HL-60 (cell line): ENCODE measurements at regions not wholly inside any gene's neighbourhood (a gene's known extent, or its start where the extent isn't known, plus 50 kb on each side); places are given as distances from the start of the nearest gene placed in this dataset.

Experiments used
- DNase-seq, 2 experiments: peaks; one replicate each; pipeline ENCODE4 v3.0.0-alpha.2; 2010 to 2020; ENCODE audit warnings: low read depth in 1 of 2, low spot score in 1 of 2
- H3K27ac ChIP-seq: fragments of 250-450 bp; sonication (Bioruptor Pico); replicated peaks from 2 replicates; pipeline ENCODE4 v1.5.1; 2020; ENCODE audit warnings: mild to moderate bottlenecking, moderate library complexity
- H3K27me3 ChIP-seq: fragments of 250-450 bp; sonication (Bioruptor Pico); 2 replicates; pipeline ENCODE4 v1.5.1; 2021; ENCODE audit warnings: mild to moderate bottlenecking, moderate library complexity; ENCODE audit not compliant: insufficient read depth, poor library complexity, severe bottlenecking
- H3K4me3 ChIP-seq: replicated peaks from 2 replicates; pipeline ENCODE4 v1.5.1; 2011; ENCODE audit warnings: mild to moderate bottlenecking, control low read depth, low read length; ENCODE audit not compliant: insufficient read depth
- CTCF ChIP-seq: IDR thresholded peaks from one replicate; pipeline ENCODE4 v1.5.1; 2011; ENCODE audit warnings: low read length, control low read depth, inconsistent platforms; ENCODE audit not compliant: insufficient read depth
- GABPA ChIP-seq: IDR thresholded peaks from 2 replicates; pipeline ENCODE4 v1.6.1; 2012; ENCODE audit warnings: low read depth
- POLR2AphosphoS5 ChIP-seq: IDR thresholded peaks from 2 replicates; pipeline ENCODE4 v1.6.1; 2012; ENCODE audit warnings: low read depth
- REST ChIP-seq: IDR thresholded peaks from 2 replicates; pipeline ENCODE4 v1.6.1; 2012; ENCODE audit warnings: low read depth; ENCODE audit not compliant: insufficient replicate concordance
- SPI1 ChIP-seq: IDR thresholded peaks from 2 replicates; pipeline ENCODE4 v1.6.1; 2012; ENCODE audit warnings: low read depth, mild to moderate bottlenecking, borderline replicate concordance

- TF ChIP-seq REST (no peak), GABPA (no peak), SPI1 (no peak), CTCF (no peak), POLR2AphosphoS5 (no peak)
- H3K27me3 ChIP-seq, result no peaks in the 10 kb centered on the region
- DNase-seq, result no peak
Observed at GRCh38 chr19:30314056-30314804, 58.0 kb upstream of the ZNF536 start.

GRCh38 chr19:30314805-30315155 lies 57.4 kb upstream of the ZNF536 start:
- no peaks in the 10 kb centered on the region for H3K27me3 ChIP-seq
- no peak overlapping the region for H3K4me3 ChIP-seq
- no peak overlapping the region for H3K27ac ChIP-seq
- no peak for DNase-seq
- TF ChIP-seq POLR2AphosphoS5 (no peak), CTCF (no peak)

More at GRCh38 chr19:30314056-30314804, 58.0 kb upstream of the ZNF536 start:
- Histone ChIP-seq H3K4me3 (no peak overlapping the region), H3K27ac (no peak overlapping the region)

DNA sequence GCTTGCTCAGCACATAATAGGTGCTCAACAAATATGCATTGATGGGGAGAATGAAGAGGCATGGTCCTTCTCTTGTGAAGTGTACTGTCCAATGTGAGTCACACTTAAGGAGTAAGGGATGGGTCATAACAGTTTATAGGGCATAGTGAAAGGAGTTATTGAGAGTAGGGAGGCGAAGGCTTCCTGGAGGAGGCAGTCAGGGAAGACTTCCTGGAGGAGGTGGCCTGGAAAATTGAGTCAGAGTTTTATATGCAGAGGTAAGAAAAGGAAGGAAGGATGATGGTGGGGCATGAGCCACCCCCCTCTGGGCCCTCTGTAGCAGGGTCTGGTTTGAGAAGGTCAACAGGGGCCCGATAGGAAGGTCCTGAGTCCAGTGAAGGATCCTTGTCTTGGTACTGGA lies 57.0 kb upstream of the ZNF536 start:
- no peak overlapping the region for H3K4me3 ChIP-seq
- no peak for TF ChIP-seq SPI1
- no peak for TF ChIP-seq REST
- no peak for TF ChIP-seq GABPA
- TF ChIP-seq POLR2AphosphoS5, result no peak
- TF ChIP-seq CTCF, result no peak
- DNase-seq, result no peak
- H3K27ac ChIP-seq, result no peak overlapping the region
- no peaks in the 10 kb centered on the region for H3K27me3 ChIP-seq

- DNase-seq, result no peak
- H3K27ac ChIP-seq, result no peak overlapping the region
- TF ChIP-seq POLR2AphosphoS5 (no peak), CTCF (no peak), GABPA (no peak), SPI1 (no peak), REST (no peak)
- no peaks in the 10 kb centered on the region for H3K27me3 ChIP-seq
- no peak overlapping the region for H3K4me3 ChIP-seq
Observed at GRCh38 chr19:30316000-30316491, 56.1 kb upstream of the ZNF536 start.
